ENCODE measurements at regions not wholly inside any gene's neighbourhood (a gene's known extent, or its start where the extent isn't known, plus 50 kb on each side); places are given as distances from the start of the nearest gene placed in this dataset.

GRCh38 chr19:30309905-30310601, 62.1 kb upstream of the ZNF536 start:
- no peak for TF ChIP-seq CTCF (IDR thresholded peaks at IDR 0.05)
- H3K36me3 ChIP-seq (ENCODE audit: control insufficient read depth, insufficient read depth, low read length): no peaks in the 10 kb centered on the region
- no peaks in the 10 kb centered on the region for H3K4me1 ChIP-seq (ENCODE audit: control insufficient read depth, insufficient read depth, low read length)
- H3K36me3 Mint-ChIP-seq: no peaks in the 10 kb centered on the region
- H3K4me3 ChIP-seq (ENCODE audit: low read length): no peak overlapping the region
- H3K27me3 Mint-ChIP-seq (ENCODE audit: low read depth in 2 of 2): peaks cover 5 to 6% of the 10 kb centered on the region in 2 donors
- no peak for ATAC-seq
- no peaks in the 10 kb centered on the region for H3K27me3 ChIP-seq (ENCODE audit: control insufficient read depth, insufficient read depth, low read length)
- WGBS (ENCODE audit: insufficient coverage): 84% methylated on average over 12 of the region's 14 CpGs
- no peaks in the 10 kb centered on the region for H3K4me1 Mint-ChIP-seq
- no peak overlapping the region for H3K4me3 Mint-ChIP-seq
- no peak for DNase-seq
- no peaks in the 10 kb centered on the region for H3K9me3 ChIP-seq (ENCODE audit: control insufficient read depth, insufficient read depth, low read length)
- intact Hi-C loops (cut with micrococcal nuclease): no loop called here
- H3K27ac ChIP-seq (ENCODE audit: low read length): no peak overlapping the region
- H3K27ac Mint-ChIP-seq: no peak overlapping the region
- peaks cover under 1 to 1% of the 10 kb centered on the region in 2 donors for H3K9me3 Mint-ChIP-seq

DNA sequence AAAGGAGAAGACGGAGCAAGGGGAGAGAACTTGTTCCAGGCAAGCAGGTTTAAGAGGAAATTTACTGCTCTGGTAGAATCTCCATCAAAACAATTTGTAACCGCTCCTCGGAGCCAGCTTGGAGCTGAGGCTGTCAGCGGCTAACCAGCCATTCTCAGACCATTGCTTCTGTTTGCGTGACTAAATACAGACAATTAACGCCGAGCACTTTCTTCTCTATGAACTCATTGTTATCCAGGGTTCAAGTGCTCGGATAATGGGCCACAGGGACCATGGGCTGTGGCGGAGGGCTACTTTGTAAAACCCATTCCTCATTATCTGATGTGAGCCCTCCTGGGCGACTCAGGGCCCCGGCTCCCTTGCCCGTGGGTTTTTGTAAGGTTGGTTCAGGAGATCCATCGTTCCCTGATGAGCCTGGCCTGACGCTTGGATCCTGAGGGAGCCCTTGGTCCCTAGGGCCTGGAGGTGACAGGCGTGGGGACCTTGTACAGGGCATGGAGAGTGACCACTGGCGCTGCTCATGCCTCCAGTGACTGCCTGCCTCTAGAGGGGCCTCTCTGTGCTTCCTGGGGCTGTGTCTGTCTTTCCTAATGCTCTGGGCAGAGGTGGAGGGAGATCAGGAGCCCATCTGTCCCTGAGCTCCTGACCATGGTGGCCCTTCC, 61.5 kb upstream of the ZNF536 start:
- Histone ChIP-seq H3K36me3 (ENCODE audit: control insufficient read depth, insufficient read depth, low read length) (no peaks in the 10 kb centered on the region), H3K4me1 (ENCODE audit: control insufficient read depth, insufficient read depth, low read length) (no peaks in the 10 kb centered on the region), H3K27ac (ENCODE audit: low read length) (no peak overlapping the region), H3K27me3 (ENCODE audit: control insufficient read depth, insufficient read depth, low read length) (no peaks in the 10 kb centered on the region), H3K9me3 (ENCODE audit: control insufficient read depth, insufficient read depth, low read length) (no peaks in the 10 kb centered on the region), H3K4me3 (ENCODE audit: low read length) (no peak overlapping the region)
- ATAC-seq (no peak), DNase-seq (no peak)
- H3K27me3 Mint-ChIP-seq (ENCODE audit: low read depth in 2 of 2): peaks cover 2 to 6% of the 10 kb centered on the region in 2 donors
- H3K27ac Mint-ChIP-seq: no peak overlapping the region
- 85% methylated on average over 16 of the region's 16 CpGs for WGBS (ENCODE audit: insufficient coverage)
- peaks cover 2 to 3% of the 10 kb centered on the region in 2 donors for H3K9me3 Mint-ChIP-seq
- H3K4me3 Mint-ChIP-seq: no peak overlapping the region
- no peak for TF ChIP-seq CTCF (IDR thresholded peaks at IDR 0.05)
- intact Hi-C loops (cut with micrococcal nuclease): no loop called here
- H3K36me3 Mint-ChIP-seq: no peaks in the 10 kb centered on the region
- no peaks in the 10 kb centered on the region for H3K4me1 Mint-ChIP-seq

- Histone ChIP-seq H3K4me1 (ENCODE audit: control insufficient read depth, insufficient read depth, low read length) (no peaks in the 10 kb centered on the region), H3K27me3 (ENCODE audit: control insufficient read depth, insufficient read depth, low read length) (no peaks in the 10 kb centered on the region), H3K36me3 (ENCODE audit: control insufficient read depth, insufficient read depth, low read length) (no peaks in the 10 kb centered on the region), H3K27ac (ENCODE audit: low read length) (no peak overlapping the region), H3K9me3 (ENCODE audit: control insufficient read depth, insufficient read depth, low read length) (no peaks in the 10 kb centered on the region), H3K4me3 (ENCODE audit: low read length) (no peak overlapping the region)
- WGBS (ENCODE audit: insufficient coverage): 83% methylated on average over 7 of the region's 7 CpGs
- Mint-ChIP-seq H3K4me1 (no peaks in the 10 kb centered on the region), H3K36me3 (no peaks in the 10 kb centered on the region), H3K4me3 (no peak overlapping the region), H3K27me3 (ENCODE audit: low read depth in 2 of 2) (peaks cover 2 to 6% of the 10 kb centered on the region in 2 donors), H3K27ac (no peak overlapping the region), H3K9me3 (peaks cover 2 to 3% of the 10 kb centered on the region in 2 donors)
- ATAC-seq (no peak), DNase-seq (no peak)
- intact Hi-C loops (cut with micrococcal nuclease): no loop called here
- no peak for TF ChIP-seq CTCF (IDR thresholded peaks at IDR 0.05)
Measured at GRCh38 chr19:30311911-30312310, 60.3 kb upstream of the ZNF536 start.
